Neutrophil (primary cell): ENCODE measurements at regions not wholly inside any gene's neighbourhood (a gene's known extent, or its start where the extent isn't known, plus 50 kb on each side); places are given as distances from the start of the nearest gene placed in this dataset.
A peak's percentile ranks its signal among the peaks of the same experiment; 100 is the strongest.

Source experiments
- H3K27ac ChIP-seq: fragments of 200-600 bp; sonication (generic); 2 replicates; pipeline ENCODE4 v1.5.1; 2016; ENCODE audit warnings: mild to moderate bottlenecking, moderate library complexity
- H3K27me3 ChIP-seq: fragments of 200-600 bp; sonication (generic); 2 replicates; pipeline ENCODE4 v1.6.0; 2016; ENCODE audit warnings: mild to moderate bottlenecking
- H3K36me3 ChIP-seq: fragments of 200-600 bp; sonication (generic); 2 replicates; pipeline ENCODE4 v1.5.1; 2017
- H3K4me1 ChIP-seq, 2 experiments: fragments of 200-600 bp in 1 of 2; sonication (generic) in 1 of 2; 1 replicate in 1 of 2; 2 replicates in 1 of 2; pipeline versions ENCODE4 v1.5.1 to v1.6.1; 2013 to 2016; ENCODE audit warnings: low read depth in 1 of 2, low read length in 1 of 2, mild to moderate bottlenecking in 1 of 2, moderate library complexity in 1 of 2; ENCODE audit not compliant: control insufficient read depth in 1 of 2, insufficient read depth in 1 of 2
- H3K4me3 ChIP-seq, 2 experiments: fragments of 200-600 bp in 1 of 2; sonication (generic) in 1 of 2; 1 replicate in 1 of 2; 2 replicates in 1 of 2; pipeline ENCODE4 v1.5.1; 2013 to 2016; ENCODE audit warnings: low read depth in 1 of 2, low read length in 1 of 2, mild to moderate bottlenecking in 1 of 2, moderate library complexity in 1 of 2
- H3K9me3 ChIP-seq: fragments of 200-600 bp; sonication (generic); 2 replicates; pipeline ENCODE4 v1.5.1; 2016
- CTCF ChIP-seq: fragments of 200-600 bp; sonication (generic); IDR thresholded peaks from 2 replicates; pipeline ENCODE4 v1.5.1; 2016; ENCODE audit warnings: antibody characterized with exemption

DNA sequence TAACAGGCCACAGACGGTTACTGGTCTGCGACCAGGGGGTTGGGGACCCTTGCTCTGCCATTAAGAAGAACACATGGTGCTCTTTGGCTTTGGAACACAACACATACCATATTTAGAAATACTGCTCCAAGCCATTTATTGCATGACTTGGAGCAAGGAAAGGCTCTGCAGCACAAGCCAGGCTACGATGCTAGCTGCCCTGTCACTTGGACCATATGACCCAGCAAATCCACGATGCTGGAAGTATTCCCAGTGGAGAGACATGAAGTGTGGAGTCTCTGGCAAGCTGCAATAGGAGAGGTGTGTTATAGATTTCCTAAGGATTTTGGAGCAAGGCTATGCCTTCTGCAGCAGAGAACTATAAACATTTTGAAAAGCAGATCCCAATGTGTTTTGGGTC is 171.2 kb downstream of the HAUS1 start:
- H3K4me3 ChIP-seq: no peak overlapping the region
- no peaks in the 10 kb centered on the region for H3K4me1 ChIP-seq
- H3K27me3 ChIP-seq: no peaks in the 10 kb centered on the region
- H3K36me3 ChIP-seq: peaks cover 4% of the 10 kb centered on the region
- no peaks in the 10 kb centered on the region for H3K9me3 ChIP-seq
- TF ChIP-seq CTCF: no peak
- no peak overlapping the region for H3K27ac ChIP-seq

- no peak overlapping the region for H3K4me3 ChIP-seq
- H3K27ac ChIP-seq: no peak overlapping the region
- no peaks in the 10 kb centered on the region for H3K9me3 ChIP-seq
- H3K27me3 ChIP-seq: no peaks in the 10 kb centered on the region
- H3K4me1 ChIP-seq: no peaks in the 10 kb centered on the region
- no peak for TF ChIP-seq CTCF
- peaks cover 4% of the 10 kb centered on the region for H3K36me3 ChIP-seq
Measured at GRCh38 chr18:46276748-46277147, 172.6 kb downstream of the HAUS1 start.

DNA sequence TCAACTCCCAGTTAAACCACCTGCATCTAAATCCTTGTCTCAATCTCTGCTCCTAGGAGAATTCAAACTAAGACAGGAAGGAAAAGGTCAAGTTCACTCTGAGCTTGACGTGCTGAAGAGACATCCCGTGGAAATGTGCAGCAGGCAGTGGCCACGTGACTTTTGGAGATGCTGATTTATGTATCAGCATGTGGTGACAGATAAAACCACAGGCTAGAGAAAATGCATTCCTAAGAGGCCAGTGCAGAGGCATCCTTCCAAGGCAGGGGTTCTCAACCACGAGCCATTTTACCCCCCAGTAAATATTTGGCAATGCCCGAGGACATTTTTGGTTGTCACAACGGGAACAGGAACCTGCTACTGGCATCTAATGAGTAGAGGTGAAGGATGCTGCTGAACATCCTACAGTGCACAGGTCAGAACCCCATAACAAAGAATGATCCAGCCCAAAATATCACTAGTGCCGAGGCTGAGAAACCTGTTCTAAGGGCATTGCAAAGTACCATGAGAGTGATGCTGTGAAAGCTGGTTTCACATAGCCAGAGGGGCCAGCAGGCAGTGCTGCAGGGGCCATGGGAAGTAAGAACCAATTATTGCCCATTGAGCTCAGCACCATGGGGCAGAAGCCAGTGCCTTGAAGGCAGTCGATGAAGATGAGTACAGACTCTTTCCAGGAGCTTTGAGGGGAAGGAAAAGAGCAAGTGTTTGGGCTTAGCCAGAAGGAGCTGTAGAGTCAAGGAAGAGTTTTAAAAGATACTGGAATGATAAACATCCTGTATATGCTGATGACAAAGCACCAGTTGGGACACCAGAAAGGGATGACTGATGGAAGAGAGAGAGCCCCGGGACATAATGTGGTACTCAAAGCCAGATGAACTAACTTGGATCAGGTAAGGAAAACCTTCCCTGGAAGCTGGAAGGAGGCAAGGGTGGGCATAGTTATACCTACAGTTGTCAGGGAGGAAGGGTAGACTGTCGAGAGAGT is 174.6 kb downstream of the HAUS1 start:
- H3K27me3 ChIP-seq: no peaks in the 10 kb centered on the region
- no peak overlapping the region for H3K27ac ChIP-seq
- TF ChIP-seq CTCF: no peak
- H3K9me3 ChIP-seq: no peaks in the 10 kb centered on the region
- peaks cover 4% of the 10 kb centered on the region for H3K36me3 ChIP-seq
- H3K4me1 ChIP-seq: no peaks in the 10 kb centered on the region
- no peak overlapping the region for H3K4me3 ChIP-seq

- Histone ChIP-seq H3K4me3 (no peak overlapping the region), H3K4me1 (no peaks in the 10 kb centered on the region), H3K36me3 (peaks cover 4% of the 10 kb centered on the region), H3K27me3 (no peaks in the 10 kb centered on the region), H3K9me3 (no peaks in the 10 kb centered on the region), H3K27ac (no peak overlapping the region)
- no peak for TF ChIP-seq CTCF
Measured at GRCh38 chr18:46279673-46280072, 175.5 kb downstream of the HAUS1 start.

DNA sequence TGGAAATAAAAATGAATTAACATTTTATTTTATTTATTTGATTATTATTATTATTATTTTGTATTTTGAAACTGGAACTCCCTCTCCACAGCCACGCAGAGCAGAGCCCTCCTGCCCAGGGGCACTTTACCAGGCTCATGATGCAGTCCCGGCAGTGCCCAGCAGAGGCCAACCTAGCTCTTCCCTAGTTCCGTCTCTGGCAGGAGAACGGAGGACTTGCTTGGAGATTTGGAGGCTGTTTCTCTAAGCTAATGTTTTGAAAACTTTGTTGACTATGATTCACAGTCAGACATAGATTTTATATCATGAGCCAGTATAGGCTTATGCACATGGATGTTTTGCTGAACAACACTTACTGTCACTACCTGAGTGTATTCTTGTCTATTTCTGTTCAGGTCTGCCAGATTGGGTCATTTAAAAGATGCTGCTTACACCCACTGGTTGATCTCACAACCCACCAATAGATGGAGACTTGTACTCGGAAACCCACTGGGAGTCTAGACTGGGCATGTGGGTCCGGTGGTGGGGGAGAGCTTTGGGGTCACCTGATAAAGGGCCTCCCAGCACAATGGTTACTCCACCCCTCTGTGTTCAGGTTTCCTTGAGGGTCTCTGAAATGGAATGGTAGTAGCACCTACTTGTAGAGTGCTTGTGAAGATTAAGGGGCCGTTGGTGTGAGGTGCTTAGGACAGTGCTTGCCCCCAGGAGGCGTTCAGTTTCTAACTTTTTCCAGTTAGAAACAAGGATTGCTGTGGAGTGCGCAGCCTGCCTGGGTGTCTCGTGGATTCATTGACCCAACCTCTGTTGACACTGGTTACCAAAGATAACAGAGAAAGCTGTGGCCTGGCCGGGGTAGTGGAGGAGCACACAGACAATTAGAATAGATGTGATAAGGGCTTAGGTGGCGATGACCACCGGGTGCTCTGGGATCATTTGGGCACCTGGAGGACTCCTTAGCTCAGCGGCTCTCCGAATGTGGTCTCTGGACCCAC is 177.3 kb downstream of the HAUS1 start:
- H3K4me3 ChIP-seq: no peak overlapping the region
- H3K27me3 ChIP-seq: no peaks in the 10 kb centered on the region
- no peaks in the 10 kb centered on the region for H3K4me1 ChIP-seq
- H3K36me3 ChIP-seq: no peaks in the 10 kb centered on the region
- no peak overlapping the region for H3K27ac ChIP-seq
- TF ChIP-seq CTCF: peak; percentile 31
- H3K9me3 ChIP-seq: no peaks in the 10 kb centered on the region
